RPMI7951 (cell line): ENCODE measurements at regions not wholly inside any gene's neighbourhood (a gene's known extent, or its start where the extent isn't known, plus 50 kb on each side); places are given as distances from the start of the nearest gene placed in this dataset.

Experiments used
- DNase-seq: peaks from one replicate; pipeline ENCODE4 v3.0.0-alpha.2; 2012; ENCODE audit warnings: low read depth

- no peak for DNase-seq
These were observed 49.8 kb upstream of the ADORA2B start for GRCh38 chr17:15894913-15895658.
